K562 (cell line): ENCODE measurements at regions not wholly inside any gene's neighbourhood (a gene's known extent, or its start where the extent isn't known, plus 50 kb on each side); places are given as distances from the start of the nearest gene placed in this dataset.

Experiments used
- ATAC-seq: fragments of 200-7000 bp; cut with Tn5 transposase; 3 replicates; pipeline ENCODE4 v1.9.1; 2020; ENCODE audit warnings: moderate library complexity
- BruUV-seq: library from RNA; stranded (reverse); fragments of 400-500 nt; replicated peaks from 2 replicates; lab custom pipeline; 2021; lab: Mats Ljungman, UMichigan
- CTCF ChIA-PET: fragments of 300-600 bp; formaldehyde crosslinking; extraction: SDS; loops from one replicate; lab custom pipeline; 2021; ENCODE audit warnings: low intra/inter-chr PET ratio; lab: Yijun Ruan, JAX
- POLR2A ChIA-PET: fragments of 300-600, 350-650 bp; sonication (Branson Sonifier 250); formaldehyde crosslinking; extraction: SDS; loops from one replicate; lab custom pipeline; 2021; ENCODE audit warnings: antibody characterized with exemption, inconsistent platforms; lab: Yijun Ruan, JAX
- DNase-seq, 4 experiments: peaks; one replicate each; pipeline versions ENCODE4 v3.0.0 to v3.0.0-alpha.2; 2011 to 2018; ENCODE audit warnings: low spot score in 3 of 4, mixed read lengths in 3 of 4; ENCODE audit errors: extremely low read depth in 1 of 4
- FAIRE-seq: peaks from 2 replicates; lab custom pipeline; 2011; peaks lifted over from hg19 to GRCh38; lab: Jason Lieb, UNC
- H2AFZ ChIP-seq: 2 replicates; pipeline ENCODE4 v1.6.0; 2011; ENCODE audit warnings: low read depth, low read length, control low read depth, inconsistent platforms
- H3K27ac ChIP-seq: fragments of 200-600 bp; 3 replicates; pipeline ENCODE4 v1.8.0; 2011; ENCODE audit warnings: low read depth, mild to moderate bottlenecking, control low read depth, inconsistent platforms, low read length, moderate library complexity, mixed read lengths; ENCODE audit errors: extremely low read depth
- H3K27me3 ChIP-seq, 2 experiments: fragments of 300-600 bp in 1 of 2; 2 replicates in 1 of 2; 3 replicates in 1 of 2; pipeline versions ENCODE4 v1.6.0 to v1.8.0; 2011; ENCODE audit warnings: inconsistent platforms in 2 of 2, low read length in 2 of 2, mild to moderate bottlenecking in 1 of 2, mixed read lengths in 1 of 2, moderate library complexity in 1 of 2; ENCODE audit not compliant: control insufficient read depth in 2 of 2, insufficient read depth in 2 of 2
- H3K36me3 ChIP-seq: fragments of 300-600 bp; 3 replicates; pipeline ENCODE4 v1.8.0; 2011; ENCODE audit warnings: mild to moderate bottlenecking, low read length, inconsistent platforms; ENCODE audit not compliant: control insufficient read depth, insufficient read depth
- H3K4me1 ChIP-seq, 2 experiments: fragments of 200-600 bp in 1 of 2; replicated peaks in 1 of 2; 2 replicates in 1 of 2; 3 replicates in 1 of 2; pipeline versions ENCODE4 v1.5.1 to v1.8.0; 2011; ENCODE audit warnings: inconsistent platforms in 2 of 2, low read length in 2 of 2, mild to moderate bottlenecking in 1 of 2, mixed read lengths in 1 of 2, moderate library complexity in 1 of 2; ENCODE audit not compliant: control insufficient read depth in 2 of 2, insufficient read depth in 2 of 2
- H3K4me2 ChIP-seq: 2 replicates; pipeline ENCODE4 v1.6.1; 2011; ENCODE audit warnings: low read length, control low read depth, inconsistent platforms, mixed read lengths; ENCODE audit not compliant: insufficient read depth
- H3K4me3 ChIP-seq: fragments of 200-600 bp; sonication (generic), shearing (Covaris generic); 2 replicates; pipeline ENCODE4 v1.5.1; 2016; ENCODE audit warnings: control low read depth, inconsistent platforms
- H3K79me2 ChIP-seq: fragments of 200-600 bp; 3 replicates; pipeline ENCODE4 v1.8.0; 2011; ENCODE audit warnings: low read length, inconsistent platforms; ENCODE audit not compliant: control insufficient read depth, insufficient read depth
- H3K9ac ChIP-seq, 2 experiments: 2 replicates each; pipeline versions ENCODE4 v1.6.0 to v1.6.1; 2011; ENCODE audit warnings: low read depth in 2 of 2, low read length in 2 of 2, control low read depth in 1 of 2, inconsistent platforms in 1 of 2, mild to moderate bottlenecking in 1 of 2, mixed read lengths in 1 of 2; ENCODE audit not compliant: insufficient read depth in 1 of 2
- H3K9me1 ChIP-seq: one replicate; pipeline ENCODE4 v1.6.0; 2011; ENCODE audit warnings: inconsistent platforms, mild to moderate bottlenecking, low read length, moderate library complexity; ENCODE audit not compliant: control insufficient read depth, insufficient read depth
- H3K9me3 ChIP-seq: replicated peaks from 2 replicates; pipeline ENCODE4 v1.5.1; 2011; ENCODE audit warnings: low read depth, low read length, inconsistent platforms; ENCODE audit not compliant: control insufficient read depth, insufficient read depth
- H4K20me1 ChIP-seq: replicated peaks from 2 replicates; pipeline ENCODE4 v1.6.1; 2011; ENCODE audit warnings: low read length, inconsistent platforms, mixed read lengths; ENCODE audit not compliant: control insufficient read depth, insufficient read depth
- BRCA1 ChIP-seq, 2 experiments: fragments of 450-650 bp in 1 of 2; sonication (generic) in 1 of 2; formaldehyde crosslinking in 1 of 2; IDR thresholded peaks; 2 replicates each; pipeline versions ENCODE4 v1.5.0 to v1.6.1; 2017 to 2020; ENCODE audit warnings: mild to moderate bottlenecking in 1 of 2, missing genetic modification reagents in 1 of 2
- BRD4 ChIP-seq: fragments of 200-600 bp; sonication (generic); IDR thresholded peaks from 2 replicates; pipeline ENCODE4 v1.6.1; 2017; ENCODE audit warnings: inconsistent platforms
- CTBP1 ChIP-seq: fragments of 450-650 bp; IDR thresholded peaks from 2 replicates; pipeline ENCODE4 v1.6.1; 2016; ENCODE audit warnings: borderline replicate concordance
- FOXJ2 ChIP-seq: fragments of 200-800 bp; sonication (Bioruptor generic); IDR thresholded peaks from 2 replicates; pipeline ENCODE4 v1.6.1; 2016; ENCODE audit warnings: missing genetic modification characterization, missing compliant biosample characterization
- FOXK1 ChIP-seq: sonication (generic); formaldehyde crosslinking; IDR thresholded peaks from 2 replicates; pipeline ENCODE4 v1.8.0; 2022; ENCODE audit warnings: missing genetic modification reagents, mild to moderate bottlenecking, borderline replicate concordance
- HEY1 ChIP-seq: fragments of 250-450 bp; sonication (Bioruptor Pico); IDR thresholded peaks from 2 replicates; pipeline ENCODE4 v1.5.0; 2020; ENCODE audit warnings: mild to moderate bottlenecking, moderate library complexity, borderline replicate concordance
- PTRF ChIP-seq: fragments of 450-650 bp; IDR thresholded peaks from 2 replicates; pipeline ENCODE4 v1.6.1; 2016; ENCODE audit warnings: mild to moderate bottlenecking, missing genetic modification characterization, missing compliant biosample characterization
- SP2 ChIP-seq: IDR thresholded peaks from 2 replicates; pipeline ENCODE4 v1.6.1; 2011; ENCODE audit warnings: mild to moderate bottlenecking, low read depth, low read length, moderate library complexity; ENCODE audit not compliant: poor library complexity, severe bottlenecking; ENCODE audit errors: extremely low read depth
- SRF ChIP-seq, 2 experiments: fragments of 250-450, 450-650 bp in 1 of 2; sonication (Bioruptor Pico) in 1 of 2; sonication (generic) in 1 of 2; formaldehyde crosslinking; IDR thresholded peaks; 2 replicates each; pipeline versions ENCODE4 v1.5.0 to v1.5.1; 2020 to 2022; ENCODE audit warnings: mild to moderate bottlenecking in 1 of 2, missing genetic modification reagents in 1 of 2
- ZBED1 ChIP-seq: IDR thresholded peaks from 2 replicates; pipeline ENCODE4 v1.6.1; 2014
- ZNF133 ChIP-seq: fragments of 250-450 bp; sonication (Bioruptor Pico); IDR thresholded peaks from 2 replicates; pipeline ENCODE4 v1.4.0; 2020; ENCODE audit warnings: mild to moderate bottlenecking
- ZNF41 ChIP-seq: fragments of 250-450 bp; sonication (Bioruptor Pico); conservative IDR thresholded peaks from 2 replicates; pipeline ENCODE4 v1.4.0; 2020; ENCODE audit warnings: mild to moderate bottlenecking
- ZNF695 ChIP-seq: fragments of 450-650 bp; formaldehyde crosslinking; IDR thresholded peaks from 2 replicates; pipeline ENCODE4 v1.4.0; 2020; ENCODE audit warnings: mild to moderate bottlenecking, moderate library complexity
- ZNF717 ChIP-seq: fragments of 250-450 bp; sonication (Bioruptor Pico); IDR thresholded peaks from 2 replicates; pipeline ENCODE4 v1.5.0; 2021
- WGBS: fragments of 100-300 bp; shearing (Covaris generic); methylation state at CpG from one replicate; pipeline ENCODE4 v1.1.6; 2016; ENCODE audit warnings: low coverage, mixed read lengths; ENCODE audit not compliant: insufficient coverage; ENCODE audit errors: missing lambda C conversion rate; 5-methylcytosine and 5-hydroxymethylcytosine counted together
- in situ Hi-C: fragments of 300-500 bp; cut with MboI; formaldehyde crosslinking; loops from 4 replicates; pipeline ENCODE4 v1.15.0; 2018; ENCODE audit warnings: inconsistent platforms, mixed read lengths
- intact Hi-C: fragments of 100-400 bp; cut with micrococcal nuclease; formaldehyde crosslinking; loops from 2 replicates; pipeline ENCODE4 v1.14.2; 2022
- TF ChIP-seq, protein P1 (sequence below): fragments of 450-650 bp; IDR thresholded peaks from 2 replicates; pipeline ENCODE4 v1.6.1; 2016; ENCODE audit warnings: antibody characterized with exemption
- TF ChIP-seq, protein P2 (sequence below): fragments of 250-450 bp; sonication (Bioruptor Pico); IDR thresholded peaks from 2 replicates; pipeline ENCODE4 v1.5.0; 2021; ENCODE audit warnings: mild to moderate bottlenecking, moderate library complexity
- TF ChIP-seq, protein P3 (sequence below): fragments of 250-450 bp; sonication (Bioruptor Pico); IDR thresholded peaks from 2 replicates; pipeline ENCODE4 v1.5.0; 2022; ENCODE audit warnings: mild to moderate bottlenecking

DNA sequence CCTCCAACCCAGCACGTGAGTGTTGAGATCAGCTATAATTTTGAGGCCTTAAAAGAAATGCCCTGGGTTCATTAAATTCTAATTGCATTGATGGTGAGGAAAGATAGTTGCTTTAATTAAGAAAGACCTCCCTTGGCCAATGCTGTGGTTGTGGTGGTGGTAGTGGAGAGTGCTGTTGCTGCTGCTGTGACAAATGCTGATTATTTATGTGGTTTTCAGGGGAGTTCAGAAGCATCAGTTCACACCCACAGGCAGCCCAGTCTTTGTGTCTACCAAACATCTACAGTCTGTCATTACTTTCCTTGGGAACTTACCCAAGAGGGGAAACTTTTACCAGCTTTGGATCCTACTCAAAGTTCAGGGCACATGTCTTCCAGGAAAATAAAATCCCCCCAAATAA, 178.4 kb upstream of the PARP11 start:
- in situ Hi-C loops = no loop called here
- DNase-seq (no peak), ATAC-seq (no peak), FAIRE-seq (no peak)
- Histone ChIP-seq H2AFZ (no peak overlapping the region), H3K27ac (no peak overlapping the region), H3K79me2 (no peaks in the 10 kb centered on the region), H3K9me3 (no peaks in the 10 kb centered on the region), H3K27me3 (peaks cover 4 to 11% of the 10 kb centered on the region in 2 experiments; a peak in 3 of 5 replicates), H4K20me1 (no peaks in the 10 kb centered on the region), H3K9ac (no peak overlapping the region), H3K4me2 (no peak overlapping the region), H3K4me3 (no peak overlapping the region), H3K36me3 (no peaks in the 10 kb centered on the region), H3K9me1 (no peaks in the 10 kb centered on the region), H3K4me1 (no peaks in the 10 kb centered on the region)
- intact Hi-C loops = no loop called here
- 0% methylated on average over 1 of the region's 1 CpG for WGBS
- ChIA-PET POLR2A (no interaction called here), CTCF (no interaction called here)
- no TSS peak for BruUV-seq
- TF ChIP-seq ZNF41 (no peak), BRCA1 (IDR thresholded peaks at IDR 0.05) (no peak), BRCA1 (CRISPR knock-in tag; IDR thresholded peaks at IDR 0.05) (no peak), FOXK1 (CRISPR knock-in tag) (no peak), SRF (CRISPR knock-in tag; IDR thresholded peaks at IDR 0.05) (no peak), PTRF (no peak), ZNF695 (CRISPR knock-in tag) (no peak), ZBED1 (no peak), ZNF717 (CRISPR knock-in tag) (no peak), ZNF133 (CRISPR knock-in tag) (no peak), BRD4 (no peak), HEY1 (no peak), CTBP1 (no peak), FOXJ2 (no peak), SP2 (no peak)
- TF ChIP-seq, protein P1, sequence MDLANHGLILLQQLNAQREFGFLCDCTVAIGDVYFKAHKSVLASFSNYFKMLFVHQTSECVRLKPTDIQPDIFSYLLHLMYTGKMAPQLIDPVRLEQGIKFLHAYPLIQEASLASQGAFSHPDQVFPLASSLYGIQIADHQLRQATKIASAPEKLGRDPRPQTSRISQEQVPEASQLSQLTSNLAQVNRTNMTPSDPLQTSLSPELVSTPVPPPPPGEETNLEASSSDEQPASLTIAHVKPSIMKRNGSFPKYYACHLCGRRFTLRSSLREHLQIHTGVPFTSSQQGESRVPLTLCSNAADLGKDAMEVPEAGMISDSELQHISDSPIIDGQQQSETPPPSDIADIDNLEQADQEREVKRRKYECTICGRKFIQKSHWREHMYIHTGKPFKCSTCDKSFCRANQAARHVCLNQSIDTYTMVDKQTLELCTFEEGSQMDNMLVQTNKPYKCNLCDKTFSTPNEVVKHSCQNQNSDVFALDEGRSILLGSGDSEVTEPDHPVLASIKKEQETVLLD = no peak
- TF ChIP-seq, protein P2, sequence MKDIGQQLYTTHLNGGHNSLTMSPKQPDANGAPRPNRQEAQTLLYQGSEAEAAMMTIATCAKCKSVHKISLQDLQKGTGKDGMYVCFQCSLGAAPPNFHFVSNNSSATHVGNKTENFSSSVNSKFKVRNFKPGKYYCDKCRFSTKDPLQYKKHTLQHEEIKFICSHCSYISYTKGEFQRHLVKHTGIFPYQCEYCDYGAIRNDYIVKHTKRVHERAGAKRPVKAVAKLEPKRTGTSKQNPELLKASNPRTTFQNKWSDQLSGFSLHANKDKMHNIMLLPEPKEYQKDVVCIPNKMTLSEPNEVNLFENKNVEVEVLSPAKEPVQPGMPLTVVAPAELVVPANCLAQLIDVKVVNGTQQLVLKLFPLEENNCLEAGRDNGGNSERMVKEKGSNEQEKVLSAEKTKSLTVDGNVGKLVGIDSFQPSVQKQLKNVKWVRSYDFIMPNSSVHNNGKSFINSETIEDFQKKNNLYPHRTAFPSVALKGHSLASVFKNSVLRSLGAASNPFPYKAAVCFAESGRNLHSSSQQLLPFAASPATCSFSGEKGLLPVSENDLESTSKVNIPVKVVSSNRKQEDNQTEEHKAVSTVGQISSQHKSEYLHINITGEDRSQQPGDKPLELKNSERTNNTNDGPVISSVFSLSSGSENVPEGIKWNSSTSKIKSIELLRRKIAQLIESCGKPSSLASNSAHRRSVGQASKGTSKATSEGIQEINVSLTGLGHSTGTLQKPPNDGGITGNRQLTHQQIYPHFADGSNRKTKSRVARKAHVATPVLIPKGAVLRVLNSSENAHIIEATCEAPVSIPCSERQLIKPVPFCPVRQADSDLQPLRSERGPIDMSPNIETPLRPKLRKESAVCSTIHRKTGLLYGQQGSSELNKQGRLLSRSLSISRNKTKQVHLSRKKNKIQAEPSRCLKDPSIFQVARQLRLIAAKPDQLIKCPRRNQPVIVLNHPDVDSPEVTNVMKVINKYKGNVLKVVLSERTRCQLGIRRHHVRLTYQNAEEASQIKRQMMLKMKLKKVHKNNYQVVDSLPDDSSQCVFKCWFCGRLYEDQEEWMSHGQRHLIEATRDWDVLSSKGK (CRISPR knock-in tag) = no peak
- TF ChIP-seq, protein P3, sequence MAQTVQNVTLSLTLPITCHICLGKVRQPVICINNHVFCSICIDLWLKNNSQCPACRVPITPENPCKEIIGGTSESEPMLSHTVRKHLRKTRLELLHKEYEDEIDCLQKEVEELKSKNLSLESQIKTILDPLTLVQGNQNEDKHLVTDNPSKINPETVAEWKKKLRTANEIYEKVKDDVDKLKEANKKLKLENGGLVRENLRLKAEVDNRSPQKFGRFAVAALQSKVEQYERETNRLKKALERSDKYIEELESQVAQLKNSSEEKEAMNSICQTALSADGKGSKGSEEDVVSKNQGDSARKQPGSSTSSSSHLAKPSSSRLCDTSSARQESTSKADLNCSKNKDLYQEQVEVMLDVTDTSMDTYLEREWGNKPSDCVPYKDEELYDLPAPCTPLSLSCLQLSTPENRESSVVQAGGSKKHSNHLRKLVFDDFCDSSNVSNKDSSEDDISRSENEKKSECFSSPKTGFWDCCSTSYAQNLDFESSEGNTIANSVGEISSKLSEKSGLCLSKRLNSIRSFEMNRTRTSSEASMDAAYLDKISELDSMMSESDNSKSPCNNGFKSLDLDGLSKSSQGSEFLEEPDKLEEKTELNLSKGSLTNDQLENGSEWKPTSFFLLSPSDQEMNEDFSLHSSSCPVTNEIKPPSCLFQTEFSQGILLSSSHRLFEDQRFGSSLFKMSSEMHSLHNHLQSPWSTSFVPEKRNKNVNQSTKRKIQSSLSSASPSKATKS (CRISPR knock-in tag) = no peak
